ENCODE measurements at regions not wholly inside any gene's neighbourhood (a gene's known extent, or its start where the extent isn't known, plus 50 kb on each side); places are given as distances from the start of the nearest gene placed in this dataset.
"Not testable (repeated sequence)": the region's sequence is repeated elsewhere in the genome, so short reads cannot be mapped to it uniquely, and the experiment has no call there.

- Histone ChIP-seq H3K27ac (ENCODE audit: low read depth, low read length) (no peak overlapping the region), H3K27me3 (ENCODE audit: control insufficient read depth, insufficient read depth, low read length) (no peaks in the 10 kb centered on the region), H3K9me3 (ENCODE audit: control insufficient read depth, insufficient read depth, low read length) (no peaks in the 10 kb centered on the region), H3K4me3 (ENCODE audit: low read depth, low read length) (no peak overlapping the region), H3K4me1 (ENCODE audit: control insufficient read depth, insufficient read depth, low read length) (no peaks in the 10 kb centered on the region), H3K36me3 (ENCODE audit: control insufficient read depth, insufficient read depth, low read length) (no peaks in the 10 kb centered on the region)
- DNase-seq (ENCODE audit: low read depth in 4 of 6, low spot score in 6 of 6): no peak
These were observed 906.0 kb upstream of the CDH10 start for GRCh38 chr5:25550793-25551192.

GRCh38 chr5:25544652-25545249 lies 900.0 kb upstream of the CDH10 start:
- no peaks in the 10 kb centered on the region for H3K9me3 ChIP-seq (ENCODE audit: control insufficient read depth, insufficient read depth, low read length)
- H3K4me1 ChIP-seq (ENCODE audit: control insufficient read depth, insufficient read depth, low read length): no peaks in the 10 kb centered on the region
- H3K27ac ChIP-seq (ENCODE audit: low read depth, low read length): no peak overlapping the region
- H3K4me3 ChIP-seq (ENCODE audit: low read depth, low read length): no peak overlapping the region
- no peaks in the 10 kb centered on the region for H3K27me3 ChIP-seq (ENCODE audit: control insufficient read depth, insufficient read depth, low read length)
- no CpG with 5 or more reads among the region's 6 CpGs for WGBS (ENCODE audit: insufficient coverage)
- no peaks in the 10 kb centered on the region for H3K36me3 ChIP-seq (ENCODE audit: control insufficient read depth, insufficient read depth, low read length)
- peak in 2 of 6 donors; percentile 29 to 41 for DNase-seq (ENCODE audit: low read depth in 4 of 6, low spot score in 6 of 6)

GRCh38 chr5:25540628-25541027 lies 895.9 kb upstream of the CDH10 start:
- H3K9me3 ChIP-seq (ENCODE audit: control insufficient read depth, insufficient read depth, low read length): no peaks in the 10 kb centered on the region
- no peaks in the 10 kb centered on the region for H3K36me3 ChIP-seq (ENCODE audit: control insufficient read depth, insufficient read depth, low read length)
- no peaks in the 10 kb centered on the region for H3K4me1 ChIP-seq (ENCODE audit: control insufficient read depth, insufficient read depth, low read length)
- DNase-seq (ENCODE audit: low read depth in 4 of 6, low spot score in 6 of 6): no peak
- no peak overlapping the region for H3K4me3 ChIP-seq (ENCODE audit: low read depth, low read length)
- no CpG with 5 or more reads among the region's 2 CpGs for WGBS (ENCODE audit: insufficient coverage)
- no peaks in the 10 kb centered on the region for H3K27me3 ChIP-seq (ENCODE audit: control insufficient read depth, insufficient read depth, low read length)
- no peak overlapping the region for H3K27ac ChIP-seq (ENCODE audit: low read depth, low read length)

GRCh38 chr5:25539536-25539935 lies 894.8 kb upstream of the CDH10 start:
- WGBS (ENCODE audit: insufficient coverage): no CpG with 5 or more reads among the region's 2 CpGs
- H3K4me3 ChIP-seq (ENCODE audit: low read depth, low read length): no peak overlapping the region
- no peaks in the 10 kb centered on the region for H3K36me3 ChIP-seq (ENCODE audit: control insufficient read depth, insufficient read depth, low read length)
- H3K4me1 ChIP-seq (ENCODE audit: control insufficient read depth, insufficient read depth, low read length): no peaks in the 10 kb centered on the region
- no peaks in the 10 kb centered on the region for H3K27me3 ChIP-seq (ENCODE audit: control insufficient read depth, insufficient read depth, low read length)
- peak in 1 of 6 donors; percentile 24 for DNase-seq (ENCODE audit: low read depth in 4 of 6, low spot score in 6 of 6)
- H3K27ac ChIP-seq (ENCODE audit: low read depth, low read length): no peak overlapping the region
- H3K9me3 ChIP-seq (ENCODE audit: control insufficient read depth, insufficient read depth, low read length): no peaks in the 10 kb centered on the region

- DNase-seq (ENCODE audit: low read depth in 4 of 6, low spot score in 6 of 6): peak in 1 of 6 donors; percentile 6
- not testable (repeated sequence) for H3K4me1 ChIP-seq (ENCODE audit: control insufficient read depth, insufficient read depth, low read length); H3K9me3 ChIP-seq (ENCODE audit: control insufficient read depth, insufficient read depth, low read length); H3K36me3 ChIP-seq (ENCODE audit: control insufficient read depth, insufficient read depth, low read length); H3K27me3 ChIP-seq (ENCODE audit: control insufficient read depth, insufficient read depth, low read length); H3K4me3 ChIP-seq (ENCODE audit: low read depth, low read length); H3K27ac ChIP-seq (ENCODE audit: low read depth, low read length)
- WGBS (ENCODE audit: insufficient coverage): no CpG with 5 or more reads among the region's 6 CpGs
These were observed 891.7 kb upstream of the CDH10 start for GRCh38 chr5:25536461-25536860.

- no peak overlapping the region for H3K4me3 ChIP-seq (ENCODE audit: low read depth, low read length)
- WGBS (ENCODE audit: insufficient coverage): no CpG with 5 or more reads among the region's 2 CpGs
- no peak for DNase-seq (ENCODE audit: low read depth in 4 of 6, low spot score in 6 of 6)
- no peaks in the 10 kb centered on the region for H3K36me3 ChIP-seq (ENCODE audit: control insufficient read depth, insufficient read depth, low read length)
- no peaks in the 10 kb centered on the region for H3K27me3 ChIP-seq (ENCODE audit: control insufficient read depth, insufficient read depth, low read length)
- no peaks in the 10 kb centered on the region for H3K9me3 ChIP-seq (ENCODE audit: control insufficient read depth, insufficient read depth, low read length)
- H3K4me1 ChIP-seq (ENCODE audit: control insufficient read depth, insufficient read depth, low read length): no peaks in the 10 kb centered on the region
- no peak overlapping the region for H3K27ac ChIP-seq (ENCODE audit: low read depth, low read length)
These were observed 871.4 kb upstream of the CDH10 start for GRCh38 chr5:25516141-25516540.

- WGBS (ENCODE audit: insufficient coverage): no CpG with 5 or more reads among the region's 2 CpGs
- Histone ChIP-seq H3K4me3 (ENCODE audit: low read depth, low read length) (no peak overlapping the region), H3K27ac (ENCODE audit: low read depth, low read length) (no peak overlapping the region)
These were observed 870.7 kb upstream of the CDH10 start for GRCh38 chr5:25515525-25515924.

GRCh38 chr5:25510692-25511091 lies 865.9 kb upstream of the CDH10 start:
- not testable (repeated sequence) for H3K36me3 ChIP-seq (ENCODE audit: control insufficient read depth, insufficient read depth, low read length); H3K9me3 ChIP-seq (ENCODE audit: control insufficient read depth, insufficient read depth, low read length); H3K27ac ChIP-seq (ENCODE audit: low read depth, low read length); H3K27me3 ChIP-seq (ENCODE audit: control insufficient read depth, insufficient read depth, low read length); H3K4me1 ChIP-seq (ENCODE audit: control insufficient read depth, insufficient read depth, low read length); H3K4me3 ChIP-seq (ENCODE audit: low read depth, low read length); DNase-seq (ENCODE audit: low read depth in 4 of 6, low spot score in 6 of 6)
- no CpG with 5 or more reads among the region's 2 CpGs for WGBS (ENCODE audit: insufficient coverage)

More at GRCh38 chr5:25515525-25515924, 870.7 kb upstream of the CDH10 start:
- no peaks in the 10 kb centered on the region for H3K9me3 ChIP-seq (ENCODE audit: control insufficient read depth, insufficient read depth, low read length)
- H3K4me1 ChIP-seq (ENCODE audit: control insufficient read depth, insufficient read depth, low read length): no peaks in the 10 kb centered on the region
- H3K36me3 ChIP-seq (ENCODE audit: control insufficient read depth, insufficient read depth, low read length): no peaks in the 10 kb centered on the region
- H3K27me3 ChIP-seq (ENCODE audit: control insufficient read depth, insufficient read depth, low read length): no peaks in the 10 kb centered on the region
- DNase-seq (ENCODE audit: low read depth in 4 of 6, low spot score in 6 of 6): no peak

- not testable (repeated sequence) for H3K36me3 ChIP-seq (ENCODE audit: control insufficient read depth, insufficient read depth, low read length); H3K27ac ChIP-seq (ENCODE audit: low read depth, low read length); H3K9me3 ChIP-seq (ENCODE audit: control insufficient read depth, insufficient read depth, low read length); DNase-seq (ENCODE audit: low read depth in 4 of 6, low spot score in 6 of 6); H3K4me1 ChIP-seq (ENCODE audit: control insufficient read depth, insufficient read depth, low read length); H3K4me3 ChIP-seq (ENCODE audit: low read depth, low read length); H3K27me3 ChIP-seq (ENCODE audit: control insufficient read depth, insufficient read depth, low read length)
- no CpG with 5 or more reads among the region's 4 CpGs for WGBS (ENCODE audit: insufficient coverage)
These were observed 863.2 kb upstream of the CDH10 start for GRCh38 chr5:25508011-25508410.

GRCh38 chr5:25500635-25501034 lies 855.9 kb upstream of the CDH10 start:
- H3K36me3 ChIP-seq (ENCODE audit: control insufficient read depth, insufficient read depth, low read length): no peaks in the 10 kb centered on the region
- no peak for DNase-seq (ENCODE audit: low read depth in 4 of 6, low spot score in 6 of 6)
- no peak overlapping the region for H3K4me3 ChIP-seq (ENCODE audit: low read depth, low read length)
- H3K9me3 ChIP-seq (ENCODE audit: control insufficient read depth, insufficient read depth, low read length): no peaks in the 10 kb centered on the region
- H3K27me3 ChIP-seq (ENCODE audit: control insufficient read depth, insufficient read depth, low read length): no peaks in the 10 kb centered on the region
- WGBS (ENCODE audit: insufficient coverage): no CpG with 5 or more reads among the region's 1 CpG
- no peak overlapping the region for H3K27ac ChIP-seq (ENCODE audit: low read depth, low read length)
- no peaks in the 10 kb centered on the region for H3K4me1 ChIP-seq (ENCODE audit: control insufficient read depth, insufficient read depth, low read length)

Measured in spinal cord (tissue), 9 donors.